B cell (primary cell): ENCODE measurements at regions not wholly inside any gene's neighbourhood (a gene's known extent, or its start where the extent isn't known, plus 50 kb on each side); places are given as distances from the start of the nearest gene placed in this dataset.

Experiments used
- ATAC-seq: fragments of 200-7000 bp; cut with Tn5 transposase; one replicate; pipeline ENCODE4 v1.10.0; 2021; ENCODE audit warnings: low read depth, mild to moderate bottlenecking, moderate number of reproducible peaks, moderate library complexity
- CTCF ChIA-PET: fragments of 350-600 bp; sonication (Branson Sonifier 250); formaldehyde crosslinking; loops from one replicate; lab custom pipeline; 2021; ENCODE audit warnings: antibody characterized with exemption, inconsistent platforms; lab: Charles Lee
- POLR2A ChIA-PET: fragments of 350-600 bp; sonication (Branson Sonifier 250); formaldehyde crosslinking; loops from one replicate; lab custom pipeline; 2021; ENCODE audit warnings: antibody characterized with exemption; lab: Charles Lee
- DNase-seq: peaks from one replicate; pipeline ENCODE4 v3.0.0; 2013
- H2AFZ ChIP-seq: 2 replicates; pipeline ENCODE4 v1.6.1; 2012; ENCODE audit warnings: mild to moderate bottlenecking, low read depth, low read length; ENCODE audit not compliant: insufficient read depth, poor library complexity, severe bottlenecking
- H3K27ac ChIP-seq, 2 donors: 1 replicate in 1 of 2; 2 replicates in 1 of 2; pipeline ENCODE4 v1.5.1; 2012 to 2013; ENCODE audit warnings: low read length in 2 of 2, mild to moderate bottlenecking in 2 of 2, moderate library complexity in 1 of 2
- H3K27me3 ChIP-seq, 4 experiments: fragments of 200-600 bp in 1 of 4; sonication (generic) in 1 of 4; replicated peaks in 1 of 4; 1 replicate in 2 of 4; 2 replicates in 2 of 4; pipeline versions ENCODE4 v1.6.1 to v1.7.0; 2013 to 2016; ENCODE audit warnings: low read length in 3 of 4, mild to moderate bottlenecking in 2 of 4, mixed read lengths in 1 of 4, moderate library complexity in 1 of 4; ENCODE audit not compliant: insufficient read depth in 4 of 4, control insufficient read depth in 3 of 4; ENCODE audit errors: control extremely low read depth in 1 of 4
- H3K36me3 ChIP-seq, 2 experiments: replicated peaks in 1 of 2; 1 replicate in 1 of 2; 2 replicates in 1 of 2; pipeline versions ENCODE4 v1.6.1 to v1.7.1; 2013; ENCODE audit warnings: low read length in 1 of 2; ENCODE audit not compliant: insufficient read depth in 2 of 2, control insufficient read depth in 1 of 2; ENCODE audit errors: control extremely low read depth in 1 of 2, extremely low read depth in 1 of 2
- H3K4me1 ChIP-seq, 2 donors: fragments of 200-600 bp in 1 of 2; sonication (generic) in 1 of 2; 1 replicate in 1 of 2; 2 replicates in 1 of 2; pipeline versions ENCODE4 v1.5.1 to v1.6.1; 2013 to 2017; ENCODE audit warnings: low read length in 2 of 2; ENCODE audit not compliant: control insufficient read depth in 2 of 2, insufficient read depth in 2 of 2
- H3K4me2 ChIP-seq: replicated peaks from 2 replicates; pipeline ENCODE3; 2012; ENCODE audit warnings: mild to moderate bottlenecking, low read depth, low read length; ENCODE audit not compliant: poor library complexity, severe bottlenecking
- H3K4me3 ChIP-seq, 5 experiments: fragments of 200-600 bp in 1 of 5; sonication (generic) in 1 of 5; 1 replicate in 3 of 5; 2 replicates in 2 of 5; pipeline versions ENCODE4 v1.5.1 to v1.7.0; 2011 to 2016; ENCODE audit warnings: low read length in 4 of 5, mild to moderate bottlenecking in 4 of 5, low read depth in 2 of 5, control low read depth in 1 of 5, moderate library complexity in 1 of 5; ENCODE audit not compliant: insufficient read depth in 1 of 5; ENCODE audit errors: control extremely low read depth in 1 of 5, extremely low read depth in 1 of 5
- H3K79me2 ChIP-seq: fragments of 200-600 bp; sonication (generic); one replicate; pipeline ENCODE4 v1.6.0; 2016; ENCODE audit warnings: low read length; ENCODE audit not compliant: control insufficient read depth, insufficient read depth
- H3K9ac ChIP-seq: fragments of 200-600 bp; sonication (generic); 2 replicates; pipeline ENCODE4 v1.6.1; 2017; ENCODE audit warnings: mild to moderate bottlenecking, low read length, moderate library complexity
- H3K9me3 ChIP-seq, 3 donors: one replicate each; pipeline versions ENCODE4 v1.6.1 to v1.7.1; 2013; ENCODE audit warnings: low read length in 2 of 3; ENCODE audit not compliant: control insufficient read depth in 2 of 3, insufficient read depth in 1 of 3; ENCODE audit errors: control extremely low read depth in 1 of 3
- H4K20me1 ChIP-seq: 2 replicates; pipeline ENCODE4 v1.6.0; 2012; ENCODE audit warnings: mild to moderate bottlenecking, low read length; ENCODE audit not compliant: insufficient read depth, control insufficient read depth, poor library complexity, severe bottlenecking
- H3K27ac Mint-ChIP-seq: one replicate; pipeline ENCODE4 v1.8.0; 2021; ENCODE audit warnings: mixed read lengths
- H3K27me3 Mint-ChIP-seq: one replicate; pipeline ENCODE4 v1.8.0; 2021; ENCODE audit warnings: mixed read lengths
- H3K4me1 Mint-ChIP-seq: one replicate; pipeline ENCODE4 v1.8.0; 2021; ENCODE audit warnings: mixed read lengths
- H3K4me3 Mint-ChIP-seq: one replicate; pipeline ENCODE4 v1.8.0; 2021; ENCODE audit warnings: mixed read lengths
- H3K9me3 Mint-ChIP-seq: one replicate; pipeline ENCODE4 v1.8.0; 2022; ENCODE audit warnings: mixed read lengths; ENCODE audit not compliant: insufficient read depth
- EZH2 ChIP-seq: IDR thresholded peaks from 2 replicates; pipeline ENCODE4 v1.6.1; 2012; ENCODE audit warnings: borderline replicate concordance, low read depth, mild to moderate bottlenecking, moderate library complexity, low read length; ENCODE audit not compliant: insufficient read depth, poor library complexity, severe bottlenecking
- WGBS: methylation state at CpG from one replicate; pipeline ENCODE4 v1.1.5; 2013; ENCODE audit warnings: missing lambda C conversion rate; ENCODE audit not compliant: insufficient coverage; 5-methylcytosine and 5-hydroxymethylcytosine counted together
- intact Hi-C: fragments of 100-400 bp; cut with micrococcal nuclease; formaldehyde crosslinking; loops from one replicate; pipeline ENCODE4 v1.10.0; 2022
- TF ChIP-seq, protein P1 (sequence below): fragments of 200-600 bp; IDR thresholded peaks from one replicate; pipeline ENCODE4 v1.8.0; 2022; ENCODE audit warnings: antibody characterized with exemption, mild to moderate bottlenecking

DNA sequence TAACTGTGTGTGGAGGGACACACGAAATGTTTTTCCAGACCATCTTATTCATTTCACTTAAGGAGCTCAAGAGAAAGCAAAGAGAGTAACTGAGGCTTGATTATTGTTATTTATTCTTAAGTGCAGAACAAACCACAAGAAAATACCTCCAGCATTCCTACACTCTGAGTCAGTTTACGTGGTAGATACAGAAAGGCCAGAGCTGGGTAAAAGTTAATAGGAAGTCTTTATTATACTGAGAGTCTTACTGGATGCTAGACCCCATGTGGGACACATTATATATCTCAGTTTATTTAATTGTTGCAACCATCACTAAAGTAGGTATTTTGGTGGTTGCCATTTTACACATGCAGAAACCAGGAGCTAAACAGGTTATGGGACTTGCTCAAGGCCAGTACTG is 261.4 kb upstream of the POU2AF2 start:
- no CpG with 5 or more reads among the region's 2 CpGs for WGBS
- no peak overlapping the region for H3K27ac ChIP-seq
- no peak for DNase-seq

DNA sequence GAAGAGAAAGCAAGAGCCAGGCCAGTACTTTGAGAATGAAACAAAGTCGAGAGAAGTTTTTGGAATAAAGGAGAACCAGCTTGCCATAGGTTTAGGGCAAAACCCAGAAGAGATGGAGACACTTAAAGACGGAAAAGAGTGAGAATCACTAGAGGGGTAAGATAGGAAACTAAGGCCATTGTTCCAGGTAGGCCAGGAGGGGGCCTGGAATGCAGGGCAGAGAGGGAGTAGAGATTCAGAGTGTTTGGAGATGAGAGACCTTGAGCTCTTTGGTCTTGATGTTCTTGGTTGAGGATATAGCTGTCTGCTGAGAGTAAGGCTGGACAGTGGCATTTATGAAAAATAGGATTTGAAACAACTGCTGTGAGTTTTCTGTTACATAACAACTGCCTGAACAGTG is 263.3 kb upstream of the POU2AF2 start:
- no peaks in the 10 kb centered on the region for H3K4me1 ChIP-seq
- no peaks in the 10 kb centered on the region for H3K79me2 ChIP-seq
- CTCF ChIA-PET: no interaction called here
- Mint-ChIP-seq H3K27me3 (no peaks in the 10 kb centered on the region), H3K9me3 (peaks cover 6% of the 10 kb centered on the region), H3K4me1 (no peaks in the 10 kb centered on the region), H3K4me3 (no peak overlapping the region), H3K27ac (no peak overlapping the region)
- H4K20me1 ChIP-seq: no peaks in the 10 kb centered on the region
- no peak for ATAC-seq
- no peak overlapping the region for H3K4me3 ChIP-seq
- H3K9me3 ChIP-seq: peaks cover 2 to 11% (median 7%) of the 10 kb centered on the region in 3 donors
- no peak overlapping the region for H3K9ac ChIP-seq
- no peaks in the 10 kb centered on the region for H3K36me3 ChIP-seq
- TF ChIP-seq, protein P1, sequence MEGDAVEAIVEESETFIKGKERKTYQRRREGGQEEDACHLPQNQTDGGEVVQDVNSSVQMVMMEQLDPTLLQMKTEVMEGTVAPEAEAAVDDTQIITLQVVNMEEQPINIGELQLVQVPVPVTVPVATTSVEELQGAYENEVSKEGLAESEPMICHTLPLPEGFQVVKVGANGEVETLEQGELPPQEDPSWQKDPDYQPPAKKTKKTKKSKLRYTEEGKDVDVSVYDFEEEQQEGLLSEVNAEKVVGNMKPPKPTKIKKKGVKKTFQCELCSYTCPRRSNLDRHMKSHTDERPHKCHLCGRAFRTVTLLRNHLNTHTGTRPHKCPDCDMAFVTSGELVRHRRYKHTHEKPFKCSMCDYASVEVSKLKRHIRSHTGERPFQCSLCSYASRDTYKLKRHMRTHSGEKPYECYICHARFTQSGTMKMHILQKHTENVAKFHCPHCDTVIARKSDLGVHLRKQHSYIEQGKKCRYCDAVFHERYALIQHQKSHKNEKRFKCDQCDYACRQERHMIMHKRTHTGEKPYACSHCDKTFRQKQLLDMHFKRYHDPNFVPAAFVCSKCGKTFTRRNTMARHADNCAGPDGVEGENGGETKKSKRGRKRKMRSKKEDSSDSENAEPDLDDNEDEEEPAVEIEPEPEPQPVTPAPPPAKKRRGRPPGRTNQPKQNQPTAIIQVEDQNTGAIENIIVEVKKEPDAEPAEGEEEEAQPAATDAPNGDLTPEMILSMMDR: no peak
- TF ChIP-seq EZH2: no peak
- WGBS: 96% methylated on average over 2 of the region's 2 CpGs
- no peak overlapping the region for H3K27ac ChIP-seq
- intact Hi-C loops: no loop called here
- POLR2A ChIA-PET: no interaction called here
- no peak overlapping the region for H3K4me2 ChIP-seq
- DNase-seq: no peak
- no peak overlapping the region for H2AFZ ChIP-seq
- H3K27me3 ChIP-seq: no peaks in the 10 kb centered on the region

More for the DNA sequence above, 261.4 kb upstream of the POU2AF2 start:
- Mint-ChIP-seq H3K4me3 (no peak overlapping the region), H3K27me3 (peaks cover 2% of the 10 kb centered on the region), H3K4me1 (no peaks in the 10 kb centered on the region), H3K27ac (no peak overlapping the region), H3K9me3 (peaks cover 5% of the 10 kb centered on the region)
- Histone ChIP-seq H3K79me2 (no peaks in the 10 kb centered on the region), H3K4me1 (no peaks in the 10 kb centered on the region), H3K4me2 (no peak overlapping the region), H3K36me3 (no peaks in the 10 kb centered on the region), H3K4me3 (no peak overlapping the region), H4K20me1 (no peaks in the 10 kb centered on the region), H3K27me3 (no peaks in the 10 kb centered on the region), H3K9me3 (peaks cover 2 to 7% (median 6%) of the 10 kb centered on the region in 3 donors), H3K9ac (no peak overlapping the region), H2AFZ (no peak overlapping the region)
- ChIA-PET CTCF (no interaction called here), POLR2A (no interaction called here)
- no peak for TF ChIP-seq EZH2
- TF ChIP-seq, protein P1: no peak
- intact Hi-C loops: no loop called here
- no peak for ATAC-seq
